SK-N-SH treated with all-trans-retinoic acid at 6 μM for 48 hours (cell line): ENCODE measurements at regions not wholly inside any gene's neighbourhood (a gene's known extent, or its start where the extent isn't known, plus 50 kb on each side); places are given as distances from the start of the nearest gene placed in this dataset.

Experiments used
- RARB ChIP-seq: fragments of 250-450 bp; sonication (Bioruptor Pico); IDR thresholded peaks from 2 replicates; pipeline ENCODE4 v1.8.0; 2021; ENCODE audit warnings: mild to moderate bottlenecking, moderate library complexity
- ZNF8 ChIP-seq: fragments of 450-650 bp; formaldehyde crosslinking; IDR thresholded peaks from 2 replicates; pipeline ENCODE4 v1.5.0; 2020; ENCODE audit warnings: mild to moderate bottlenecking, moderate library complexity

- TF ChIP-seq ZNF8 (no peak), RARB (CRISPR knock-in tag) (no peak)
Observed at GRCh38 chr5:4777435-4777834, 362.7 kb upstream of the ADAMTS16 start.
